ENCODE measurements at regions not wholly inside any gene's neighbourhood (a gene's known extent, or its start where the extent isn't known, plus 50 kb on each side); places are given as distances from the start of the nearest gene placed in this dataset.
"Not testable (repeated sequence)": the region's sequence is repeated elsewhere in the genome, so short reads cannot be mapped to it uniquely, and the experiment has no call there.

- H3K27ac Mint-ChIP-seq (ENCODE audit: unreplicated experiment); H3K27me3 Mint-ChIP-seq (ENCODE audit: unreplicated experiment); H3K36me3 Mint-ChIP-seq (ENCODE audit: low read depth, unreplicated experiment); H3K4me1 Mint-ChIP-seq (ENCODE audit: unreplicated experiment); H3K4me3 Mint-ChIP-seq (ENCODE audit: unreplicated experiment); H3K9me3 Mint-ChIP-seq (ENCODE audit: unreplicated experiment); DNase-seq (ENCODE audit: low spot score): not testable (repeated sequence)
These were observed 52.9 kb downstream of the OR52B4 start for GRCh38 chr11:4315292-4315691.

GRCh38 chr11:4277225-4277624 is 91.0 kb downstream of the OR52B4 start:
- H3K4me3 Mint-ChIP-seq (ENCODE audit: unreplicated experiment); DNase-seq (ENCODE audit: low spot score); H3K27ac Mint-ChIP-seq (ENCODE audit: unreplicated experiment); H3K9me3 Mint-ChIP-seq (ENCODE audit: unreplicated experiment); H3K4me1 Mint-ChIP-seq (ENCODE audit: unreplicated experiment); H3K36me3 Mint-ChIP-seq (ENCODE audit: low read depth, unreplicated experiment); H3K27me3 Mint-ChIP-seq (ENCODE audit: unreplicated experiment): not testable (repeated sequence)

- H3K4me1 Mint-ChIP-seq (ENCODE audit: unreplicated experiment); H3K27ac Mint-ChIP-seq (ENCODE audit: unreplicated experiment); H3K9me3 Mint-ChIP-seq (ENCODE audit: unreplicated experiment); H3K27me3 Mint-ChIP-seq (ENCODE audit: unreplicated experiment); DNase-seq (ENCODE audit: low spot score); H3K36me3 Mint-ChIP-seq (ENCODE audit: low read depth, unreplicated experiment); H3K4me3 Mint-ChIP-seq (ENCODE audit: unreplicated experiment): not testable (repeated sequence)
These were observed 117.1 kb downstream of the OR52B4 start for GRCh38 chr11:4251085-4251484.

- DNase-seq (ENCODE audit: low spot score); H3K4me3 Mint-ChIP-seq (ENCODE audit: unreplicated experiment); H3K27me3 Mint-ChIP-seq (ENCODE audit: unreplicated experiment); H3K9me3 Mint-ChIP-seq (ENCODE audit: unreplicated experiment); H3K27ac Mint-ChIP-seq (ENCODE audit: unreplicated experiment); H3K4me1 Mint-ChIP-seq (ENCODE audit: unreplicated experiment); H3K36me3 Mint-ChIP-seq (ENCODE audit: low read depth, unreplicated experiment): not testable (repeated sequence)
These were observed 118.7 kb downstream of the OR52B4 start for GRCh38 chr11:4249475-4249874.

- H3K27me3 Mint-ChIP-seq (ENCODE audit: unreplicated experiment); H3K4me1 Mint-ChIP-seq (ENCODE audit: unreplicated experiment); H3K27ac Mint-ChIP-seq (ENCODE audit: unreplicated experiment); H3K9me3 Mint-ChIP-seq (ENCODE audit: unreplicated experiment); H3K36me3 Mint-ChIP-seq (ENCODE audit: low read depth, unreplicated experiment); DNase-seq (ENCODE audit: low spot score); H3K4me3 Mint-ChIP-seq (ENCODE audit: unreplicated experiment): not testable (repeated sequence)
These were observed 130.4 kb downstream of the OR52B4 start for GRCh38 chr11:4237771-4238170.

- H3K27ac Mint-ChIP-seq (ENCODE audit: unreplicated experiment); DNase-seq (ENCODE audit: low spot score); H3K4me1 Mint-ChIP-seq (ENCODE audit: unreplicated experiment); H3K9me3 Mint-ChIP-seq (ENCODE audit: unreplicated experiment); H3K4me3 Mint-ChIP-seq (ENCODE audit: unreplicated experiment); H3K36me3 Mint-ChIP-seq (ENCODE audit: low read depth, unreplicated experiment); H3K27me3 Mint-ChIP-seq (ENCODE audit: unreplicated experiment): not testable (repeated sequence)
These were observed 124.3 kb downstream of the RRM1 start for GRCh38 chr11:4218857-4219256.

GRCh38 chr11:4213746-4214145 is 119.1 kb downstream of the RRM1 start:
- Mint-ChIP-seq H3K36me3 (ENCODE audit: low read depth, unreplicated experiment) (no peaks in the 10 kb centered on the region), H3K27ac (ENCODE audit: unreplicated experiment) (no peak overlapping the region), H3K27me3 (ENCODE audit: unreplicated experiment) (peaks cover 4% of the 10 kb centered on the region), H3K4me3 (ENCODE audit: unreplicated experiment) (no peak overlapping the region), H3K9me3 (ENCODE audit: unreplicated experiment) (no peaks in the 10 kb centered on the region), H3K4me1 (ENCODE audit: unreplicated experiment) (no peaks in the 10 kb centered on the region)
- no peak for TF ChIP-seq CTCF (IDR thresholded peaks at IDR 0.05; ENCODE audit: unreplicated experiment)
- no peak for DNase-seq (ENCODE audit: low spot score)

GRCh38 chr11:4211991-4212390 is 117.4 kb downstream of the RRM1 start:
- peaks cover 4% of the 10 kb centered on the region for H3K27me3 Mint-ChIP-seq (ENCODE audit: unreplicated experiment)
- no peaks in the 10 kb centered on the region for H3K4me1 Mint-ChIP-seq (ENCODE audit: unreplicated experiment)
- TF ChIP-seq CTCF (IDR thresholded peaks at IDR 0.05; ENCODE audit: unreplicated experiment), result no peak
- no peaks in the 10 kb centered on the region for H3K36me3 Mint-ChIP-seq (ENCODE audit: low read depth, unreplicated experiment)
- H3K4me3 Mint-ChIP-seq (ENCODE audit: unreplicated experiment), result no peak overlapping the region
- peak; percentile 33 for DNase-seq (ENCODE audit: low spot score)
- H3K27ac Mint-ChIP-seq (ENCODE audit: unreplicated experiment), result no peak overlapping the region
- H3K9me3 Mint-ChIP-seq (ENCODE audit: unreplicated experiment), result no peaks in the 10 kb centered on the region
